ENCODE measurements at regions not wholly inside any gene's neighbourhood (a gene's known extent, or its start where the extent isn't known, plus 50 kb on each side); places are given as distances from the start of the nearest gene placed in this dataset.
"Not testable (repeated sequence)": the region's sequence is repeated elsewhere in the genome, so short reads cannot be mapped to it uniquely, and the experiment has no call there.

- TF ChIP-seq, protein P1, sequence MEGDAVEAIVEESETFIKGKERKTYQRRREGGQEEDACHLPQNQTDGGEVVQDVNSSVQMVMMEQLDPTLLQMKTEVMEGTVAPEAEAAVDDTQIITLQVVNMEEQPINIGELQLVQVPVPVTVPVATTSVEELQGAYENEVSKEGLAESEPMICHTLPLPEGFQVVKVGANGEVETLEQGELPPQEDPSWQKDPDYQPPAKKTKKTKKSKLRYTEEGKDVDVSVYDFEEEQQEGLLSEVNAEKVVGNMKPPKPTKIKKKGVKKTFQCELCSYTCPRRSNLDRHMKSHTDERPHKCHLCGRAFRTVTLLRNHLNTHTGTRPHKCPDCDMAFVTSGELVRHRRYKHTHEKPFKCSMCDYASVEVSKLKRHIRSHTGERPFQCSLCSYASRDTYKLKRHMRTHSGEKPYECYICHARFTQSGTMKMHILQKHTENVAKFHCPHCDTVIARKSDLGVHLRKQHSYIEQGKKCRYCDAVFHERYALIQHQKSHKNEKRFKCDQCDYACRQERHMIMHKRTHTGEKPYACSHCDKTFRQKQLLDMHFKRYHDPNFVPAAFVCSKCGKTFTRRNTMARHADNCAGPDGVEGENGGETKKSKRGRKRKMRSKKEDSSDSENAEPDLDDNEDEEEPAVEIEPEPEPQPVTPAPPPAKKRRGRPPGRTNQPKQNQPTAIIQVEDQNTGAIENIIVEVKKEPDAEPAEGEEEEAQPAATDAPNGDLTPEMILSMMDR (IDR thresholded peaks at IDR 0.05; ENCODE audit: low read depth, low read length, missing input control), result not testable (repeated sequence)
- TF ChIP-seq, protein P2, sequence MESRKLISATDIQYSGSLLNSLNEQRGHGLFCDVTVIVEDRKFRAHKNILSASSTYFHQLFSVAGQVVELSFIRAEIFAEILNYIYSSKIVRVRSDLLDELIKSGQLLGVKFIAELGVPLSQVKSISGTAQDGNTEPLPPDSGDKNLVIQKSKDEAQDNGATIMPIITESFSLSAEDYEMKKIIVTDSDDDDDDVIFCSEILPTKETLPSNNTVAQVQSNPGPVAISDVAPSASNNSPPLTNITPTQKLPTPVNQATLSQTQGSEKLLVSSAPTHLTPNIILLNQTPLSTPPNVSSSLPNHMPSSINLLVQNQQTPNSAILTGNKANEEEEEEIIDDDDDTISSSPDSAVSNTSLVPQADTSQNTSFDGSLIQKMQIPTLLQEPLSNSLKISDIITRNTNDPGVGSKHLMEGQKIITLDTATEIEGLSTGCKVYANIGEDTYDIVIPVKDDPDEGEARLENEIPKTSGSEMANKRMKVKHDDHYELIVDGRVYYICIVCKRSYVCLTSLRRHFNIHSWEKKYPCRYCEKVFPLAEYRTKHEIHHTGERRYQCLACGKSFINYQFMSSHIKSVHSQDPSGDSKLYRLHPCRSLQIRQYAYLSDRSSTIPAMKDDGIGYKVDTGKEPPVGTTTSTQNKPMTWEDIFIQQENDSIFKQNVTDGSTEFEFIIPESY (IDR thresholded peaks at IDR 0.05), result not testable (repeated sequence)
- not testable (repeated sequence) for TF ChIP-seq SP1, HNF4G, MAX, JUND (IDR thresholded peaks at IDR 0.05)
Measured at GRCh38 chr12:107864727-107865126, 90.2 kb downstream of the ASCL4 start.
